GM20431 (cell line): ENCODE measurements at regions not wholly inside any gene's neighbourhood (a gene's known extent, or its start where the extent isn't known, plus 50 kb on each side); places are given as distances from the start of the nearest gene placed in this dataset.
"Not testable (repeated sequence)": the region's sequence is repeated elsewhere in the genome, so short reads cannot be mapped to it uniquely, and the experiment has no call there.

Experiments used
- in situ Hi-C: fragments of 300-500 bp; cut with MseI, MboI; formaldehyde crosslinking; loops from one replicate; pipeline ENCODE4 v1.15.0; 2020; ENCODE audit warnings: low sequenced_read_pairs; ENCODE audit not compliant: unreplicated experiment

DNA sequence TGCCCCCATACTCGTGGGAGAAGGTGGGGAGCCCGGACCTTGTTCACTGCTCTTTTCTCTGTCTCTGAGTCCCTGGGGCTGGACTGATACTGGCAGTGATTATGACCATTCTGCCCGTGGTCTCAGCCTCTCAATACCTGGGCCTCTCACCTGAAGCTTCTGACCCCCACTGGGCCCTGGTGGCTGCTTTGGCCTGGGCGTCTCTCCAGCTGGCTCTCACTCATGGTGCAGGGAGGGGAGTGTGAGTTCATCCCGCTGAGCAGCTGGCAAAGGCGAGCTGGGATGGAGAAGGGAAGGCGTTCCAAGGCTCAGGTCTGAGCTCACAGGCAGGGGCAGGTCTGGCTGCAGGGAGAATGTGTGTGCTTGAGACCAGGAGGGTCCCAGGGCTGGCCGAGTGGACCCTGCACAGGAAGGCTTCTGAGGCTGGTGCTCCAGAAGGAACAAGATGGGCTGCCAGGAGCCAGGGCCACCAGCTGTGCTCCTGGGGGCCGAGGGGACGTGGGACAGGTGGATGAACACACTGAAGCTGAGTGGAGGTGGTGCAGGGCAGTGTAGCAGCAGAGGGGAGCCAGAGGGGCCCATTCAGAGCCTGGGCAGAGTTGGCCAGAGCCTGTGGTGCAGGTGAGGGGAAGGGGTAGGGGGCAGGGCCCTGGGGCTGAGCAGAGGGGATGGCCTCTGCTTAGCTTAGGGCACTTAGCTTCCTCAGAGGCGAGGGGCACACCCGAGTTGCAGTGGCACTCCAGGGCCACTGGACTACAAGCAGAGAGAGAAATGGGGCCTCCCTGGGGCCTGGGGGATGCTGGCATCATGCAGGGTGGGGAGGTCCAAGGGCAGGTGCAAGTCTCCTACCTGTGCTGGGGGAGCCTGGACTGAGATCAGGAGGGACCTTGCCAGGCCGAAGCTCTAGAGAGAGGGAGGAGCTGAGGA, 122.5 kb downstream of the TMEM121 start:
- in situ Hi-C loops = not testable (repeated sequence)

DNA sequence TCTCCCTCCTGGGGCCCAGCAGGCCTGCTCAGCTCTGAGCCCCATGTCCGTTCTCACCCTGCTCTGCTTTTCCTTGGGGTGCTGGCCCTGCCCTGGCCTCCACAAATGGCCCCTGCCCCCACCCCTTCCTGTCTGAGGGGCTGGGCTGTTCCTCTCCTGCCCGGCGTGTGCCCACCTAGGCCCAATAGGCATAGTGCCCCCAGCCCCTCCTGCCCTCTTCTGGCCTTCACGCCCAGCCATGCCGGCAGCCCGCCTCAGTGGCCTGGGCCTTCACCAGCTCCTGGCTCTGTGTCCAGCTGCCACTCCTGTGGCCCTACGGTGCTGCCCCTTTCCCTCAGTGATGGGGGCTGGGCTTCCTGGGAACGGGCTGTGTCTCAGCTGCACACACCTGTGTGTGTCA, 125.9 kb downstream of the TMEM121 start:
- in situ Hi-C loops = loop anchor here (25.0 kb wide), 1 partner anchor 115 kb away; the partner anchor contains the start of gene TMEM121

DNA sequence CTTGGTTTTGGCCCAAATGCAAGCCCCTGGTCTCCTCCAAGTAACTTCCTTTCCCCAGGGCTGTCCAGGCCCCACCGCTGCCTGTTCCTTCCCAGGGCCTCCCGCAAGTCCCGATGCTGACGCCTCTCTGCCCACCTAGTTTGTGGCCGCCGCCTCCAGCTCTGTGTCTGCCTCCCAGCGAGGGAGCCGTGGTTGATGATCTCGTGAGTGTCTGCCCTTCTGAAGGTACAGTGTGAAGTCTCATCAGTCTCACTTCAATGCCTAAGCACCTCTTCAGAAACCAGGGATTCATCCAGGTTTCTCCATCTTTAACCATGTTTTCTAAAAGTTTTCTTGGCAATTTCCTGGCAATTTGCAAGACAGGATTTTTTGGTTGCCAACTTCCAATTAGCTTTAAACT, 127.5 kb downstream of the TMEM121 start:
- in situ Hi-C loops = loop anchor here (25.0 kb wide), 1 partner anchor 117 kb away; the partner anchor contains the start of gene TMEM121

DNA sequence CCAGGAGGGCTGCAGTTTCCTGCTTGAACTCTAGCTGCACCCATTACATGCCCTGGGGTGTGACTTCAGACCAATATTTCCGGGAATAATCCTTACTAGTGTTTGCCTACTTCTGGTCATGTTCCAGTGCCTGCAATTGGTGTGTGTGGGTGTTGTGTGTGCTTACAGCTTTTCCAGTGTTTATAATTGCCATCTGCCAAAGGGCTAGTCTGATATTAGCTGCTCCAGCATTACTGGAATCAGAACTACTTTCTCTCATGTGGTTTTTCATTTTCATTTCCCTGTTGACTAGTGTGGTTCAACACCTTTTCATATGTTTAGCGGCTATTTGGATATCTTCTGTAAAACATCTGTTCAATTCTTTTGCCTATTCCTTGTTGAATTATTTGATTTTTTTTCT, 132.9 kb downstream of the TMEM121 start:
- in situ Hi-C loops = loop anchor here (25.0 kb wide), 1 partner anchor 122 kb away; the partner anchor contains the start of gene TMEM121

DNA sequence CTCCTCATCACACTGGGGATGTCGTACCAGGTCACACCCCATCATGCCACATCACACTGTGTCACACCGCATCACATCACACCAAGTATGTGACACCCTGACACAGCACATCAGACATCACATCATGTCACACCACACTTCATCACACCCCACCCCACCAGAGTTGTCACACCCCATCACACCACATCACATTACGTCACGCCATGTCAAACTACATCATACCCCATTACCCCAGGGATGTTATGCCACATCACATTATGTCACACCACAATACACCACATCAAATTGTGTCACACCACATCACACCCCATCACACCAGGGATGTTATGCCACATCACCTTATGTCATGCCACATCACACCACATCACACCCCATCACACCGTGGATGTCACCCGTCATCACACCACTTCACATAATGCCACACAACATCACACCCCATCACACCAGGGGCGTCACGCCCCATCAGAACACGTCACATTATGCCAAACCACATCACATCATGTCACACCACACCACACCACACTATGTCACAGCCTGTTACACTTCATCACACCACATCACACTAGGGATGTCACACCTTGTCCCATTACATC, 133.6 kb downstream of the TMEM121 start:
- in situ Hi-C loops = loop anchor here (25.0 kb wide), 1 partner anchor 123 kb away; the partner anchor contains the start of gene TMEM121

DNA sequence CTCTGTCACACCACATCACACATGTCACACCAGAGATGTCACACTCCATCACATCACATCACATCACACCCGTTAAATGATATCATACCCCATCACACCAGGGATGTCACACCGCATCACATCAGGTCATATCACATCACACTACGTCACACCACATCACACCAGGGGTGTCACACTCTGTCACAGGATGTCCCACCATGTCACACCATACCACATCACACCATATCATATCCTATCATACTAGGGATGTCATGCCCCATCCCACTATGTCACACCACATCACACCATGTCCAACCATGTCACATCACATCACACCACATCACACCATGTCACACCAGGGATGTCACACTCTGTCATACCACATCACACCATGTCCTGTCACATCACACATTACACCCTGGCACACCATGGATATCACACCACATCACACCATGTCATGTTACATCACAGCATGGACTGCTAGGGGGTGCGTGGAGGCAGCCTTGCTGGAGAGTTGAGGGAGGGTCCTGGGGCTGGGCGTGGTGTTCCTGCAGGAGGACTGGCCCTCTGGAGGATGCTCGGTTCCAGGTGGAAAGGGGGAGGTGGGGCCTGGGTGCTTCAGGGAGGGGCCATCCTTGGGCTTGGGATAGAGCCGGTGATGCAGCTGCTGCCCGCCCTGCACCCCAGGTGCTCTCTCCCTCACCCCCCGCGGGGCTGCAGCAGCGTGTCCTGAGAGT, 134.6 kb downstream of the TMEM121 start:
- in situ Hi-C loops = loop anchor here (25.0 kb wide), 1 partner anchor 124 kb away; the partner anchor contains the start of gene TMEM121

DNA sequence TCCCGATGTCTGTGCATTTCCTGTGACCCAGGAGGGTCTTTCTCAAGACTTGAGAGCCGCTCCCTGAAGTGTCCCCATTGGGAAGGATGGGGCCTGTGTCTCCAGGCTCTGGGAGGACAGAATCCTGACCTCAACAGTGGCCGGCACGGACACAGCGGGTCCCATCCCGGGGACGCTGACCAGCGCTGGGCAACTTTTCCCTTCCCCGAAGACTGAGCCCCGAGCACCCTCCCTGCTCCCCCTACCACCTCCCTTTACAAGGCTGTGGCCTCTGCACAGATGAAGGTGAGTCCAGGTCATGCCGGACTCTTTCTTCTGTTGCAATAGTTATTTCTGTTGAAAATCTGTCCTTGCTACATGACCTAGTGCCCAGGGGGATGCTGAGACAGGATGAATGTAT, 135.7 kb downstream of the TMEM121 start:
- in situ Hi-C loops = loop anchor here (25.0 kb wide), 1 partner anchor 125 kb away; the partner anchor contains the start of gene TMEM121

DNA sequence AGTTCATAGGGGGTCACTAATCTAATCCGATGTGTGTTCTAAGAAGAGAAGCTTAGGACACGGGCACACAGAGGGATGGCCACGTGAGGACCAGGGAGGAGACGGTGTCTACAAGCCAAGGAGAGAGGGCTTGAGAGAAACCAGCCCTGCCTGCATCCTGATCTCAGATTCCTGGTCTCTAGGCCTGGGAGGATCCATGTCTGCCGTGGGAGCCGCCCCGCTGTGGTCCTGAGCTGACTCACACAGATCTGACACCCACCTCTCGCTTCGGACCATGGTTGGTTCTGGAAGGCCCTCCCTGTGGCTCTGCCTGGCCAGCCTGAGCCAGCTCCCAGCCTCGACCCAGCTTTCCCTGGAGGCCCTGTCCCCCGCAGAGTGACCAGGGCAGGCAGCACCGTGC, 136.2 kb downstream of the TMEM121 start:
- in situ Hi-C loops = loop anchor here (25.0 kb wide), 1 partner anchor 125 kb away; the partner anchor contains the start of gene TMEM121

DNA sequence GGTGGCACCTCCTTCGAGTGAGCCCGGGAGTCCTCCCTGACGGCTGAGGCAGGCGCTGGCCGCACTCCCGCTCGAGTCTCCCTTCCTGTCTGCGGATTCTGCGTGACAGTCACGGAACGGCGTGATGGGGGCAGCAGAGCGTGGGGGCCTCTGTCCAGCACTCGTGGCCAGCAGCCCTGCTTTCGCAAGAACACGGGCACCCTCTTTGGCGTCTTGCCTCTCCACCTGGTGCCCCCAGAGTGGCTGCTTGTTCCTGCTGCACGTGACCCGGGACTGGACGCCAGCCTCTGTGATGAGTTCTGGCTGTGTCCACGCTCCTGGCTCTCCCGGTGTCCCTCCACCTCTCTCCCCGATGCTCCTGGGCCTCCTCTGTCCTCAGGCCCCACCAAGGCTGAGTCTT, 136.9 kb downstream of the TMEM121 start:
- in situ Hi-C loops = loop anchor here (25.0 kb wide), 1 partner anchor 126 kb away; the partner anchor contains the start of gene TMEM121

DNA sequence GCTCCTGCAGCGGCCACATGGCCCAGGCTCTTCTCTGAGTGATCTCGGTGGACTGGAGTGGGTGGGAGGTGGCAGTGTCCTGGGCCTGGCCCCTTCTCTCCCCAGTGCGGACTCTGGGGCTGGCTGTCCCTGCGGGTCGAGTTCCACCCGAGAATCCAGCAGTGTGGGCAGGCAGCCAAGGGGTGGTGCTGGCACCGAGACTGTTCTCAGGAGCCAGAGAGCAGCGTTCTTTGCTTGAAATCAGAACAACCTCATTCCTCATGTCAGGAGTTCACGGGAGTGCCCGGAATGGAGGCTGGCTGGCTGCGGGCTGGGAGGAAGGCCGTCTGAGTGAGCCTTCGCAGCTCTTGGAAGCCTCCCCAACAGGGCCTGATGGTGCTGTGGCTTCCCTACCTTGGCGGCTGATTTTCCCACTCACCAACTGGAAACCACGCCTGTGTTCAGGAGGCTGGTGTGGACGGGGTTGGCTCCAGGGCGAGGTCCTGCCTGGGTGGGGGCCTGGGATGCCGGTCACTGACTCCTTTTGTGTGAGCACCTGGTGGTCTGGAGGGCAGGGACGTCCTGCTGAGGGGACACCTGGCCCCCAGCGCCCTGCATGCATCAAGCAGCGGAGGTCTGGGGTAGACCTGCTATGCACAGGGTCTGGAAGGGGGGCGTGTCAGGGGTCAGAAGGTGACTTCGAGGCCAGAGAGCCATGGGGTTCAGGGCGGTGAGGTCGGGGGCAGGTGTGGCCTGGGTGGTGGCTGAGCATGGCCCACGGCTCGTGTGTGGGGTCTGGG, 137.6 kb downstream of the TMEM121 start:
- in situ Hi-C loops = loop anchor here (25.0 kb wide), 1 partner anchor 127 kb away; the partner anchor contains the start of gene TMEM121

DNA sequence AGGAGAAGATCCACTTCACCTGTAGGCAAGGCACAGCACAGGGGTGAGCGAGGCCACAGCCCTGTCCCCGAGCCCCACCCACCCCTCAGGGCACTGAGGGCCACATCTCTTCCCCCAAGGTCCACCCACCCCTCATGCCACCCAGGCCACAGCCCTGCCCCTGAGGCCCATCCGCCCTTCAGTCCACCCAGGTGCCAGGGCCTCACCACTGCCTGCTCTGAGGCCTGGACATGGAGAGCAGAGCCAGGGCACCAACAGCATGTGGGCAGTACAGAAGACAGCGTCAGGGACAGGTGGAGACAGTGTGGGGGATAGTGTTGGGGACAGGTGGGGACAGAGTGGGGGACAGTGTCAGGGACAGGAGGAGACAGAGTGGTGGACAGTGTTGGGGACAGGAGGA, 138.3 kb downstream of the TMEM121 start:
- in situ Hi-C loops = loop anchor here (25.0 kb wide), 1 partner anchor 127 kb away; the partner anchor contains the start of gene TMEM121

DNA sequence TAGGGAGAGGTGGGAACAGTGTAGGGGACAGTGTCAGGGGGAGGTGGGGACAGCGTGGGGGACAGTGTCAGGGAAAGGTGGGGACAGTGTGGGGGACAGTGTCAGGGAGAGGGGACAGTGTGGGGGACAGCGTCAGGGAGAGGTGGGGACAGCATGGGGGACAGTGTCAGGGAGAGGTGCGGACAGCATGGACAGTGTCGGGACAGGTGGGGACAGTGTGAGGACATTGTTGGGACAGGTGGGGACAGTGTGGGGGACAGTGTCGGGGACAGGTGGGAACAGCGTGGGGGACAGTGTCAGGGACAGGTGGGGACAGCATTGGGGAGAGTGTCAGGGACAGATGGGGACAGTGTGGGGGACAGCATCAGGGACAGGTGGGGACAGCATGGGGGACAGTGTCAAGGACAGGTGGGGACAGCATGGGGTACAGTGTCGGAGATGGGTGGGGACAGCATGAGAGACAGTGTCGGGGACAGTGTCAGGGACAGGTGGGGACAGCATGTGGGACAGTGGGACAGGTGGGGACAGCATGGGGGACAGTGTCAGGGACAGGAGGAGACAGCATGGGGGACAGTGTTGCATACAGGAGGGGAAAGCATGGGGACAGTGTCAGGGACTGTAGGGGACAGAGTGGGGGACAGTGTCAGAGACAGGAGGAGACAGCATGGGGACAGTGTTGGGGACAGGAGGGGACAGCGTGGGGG, 139.0 kb downstream of the TMEM121 start:
- in situ Hi-C loops = loop anchor here (25.0 kb wide), 1 partner anchor 128 kb away; the partner anchor contains the start of gene TMEM121

DNA sequence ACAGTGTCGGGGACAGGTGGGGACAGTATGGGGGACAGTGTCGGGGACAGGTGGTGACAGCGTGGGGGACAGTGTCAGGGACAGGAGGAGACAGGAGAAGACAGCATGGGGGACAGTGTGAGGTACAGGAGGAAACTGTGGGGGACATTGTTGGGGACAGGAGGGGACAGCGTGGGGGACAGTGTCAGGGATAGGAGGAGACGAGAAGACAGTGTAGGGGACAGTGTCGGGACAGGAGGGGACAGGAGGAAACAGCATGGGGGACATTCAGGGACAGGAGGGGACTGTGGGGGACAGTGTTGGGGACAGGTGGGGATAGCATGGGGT, 139.5 kb downstream of the TMEM121 start:
- in situ Hi-C loops = loop anchor here (25.0 kb wide), 1 partner anchor 129 kb away; the partner anchor contains the start of gene TMEM121

DNA sequence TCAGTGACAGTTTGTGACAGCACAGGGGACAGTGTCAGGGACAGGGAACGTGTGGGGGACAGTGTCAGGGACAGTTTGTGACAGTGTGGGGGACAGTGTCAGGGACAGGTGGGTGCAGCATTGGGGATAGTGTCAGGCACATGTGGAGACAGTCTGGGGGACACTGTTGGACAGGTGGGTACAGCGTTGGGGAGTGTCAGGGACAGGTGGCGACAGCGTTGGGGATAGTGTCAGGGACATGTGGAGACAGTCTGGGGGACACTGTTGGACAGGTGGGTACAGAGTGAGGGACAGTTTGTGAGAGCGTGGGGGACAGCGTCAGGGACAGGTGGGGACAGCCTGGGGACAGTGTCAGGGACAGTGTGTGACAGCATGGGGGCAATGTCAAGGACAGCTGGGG, 140.0 kb downstream of the TMEM121 start:
- in situ Hi-C loops = loop anchor here (25.0 kb wide), 1 partner anchor 129 kb away; the partner anchor contains the start of gene TMEM121

DNA sequence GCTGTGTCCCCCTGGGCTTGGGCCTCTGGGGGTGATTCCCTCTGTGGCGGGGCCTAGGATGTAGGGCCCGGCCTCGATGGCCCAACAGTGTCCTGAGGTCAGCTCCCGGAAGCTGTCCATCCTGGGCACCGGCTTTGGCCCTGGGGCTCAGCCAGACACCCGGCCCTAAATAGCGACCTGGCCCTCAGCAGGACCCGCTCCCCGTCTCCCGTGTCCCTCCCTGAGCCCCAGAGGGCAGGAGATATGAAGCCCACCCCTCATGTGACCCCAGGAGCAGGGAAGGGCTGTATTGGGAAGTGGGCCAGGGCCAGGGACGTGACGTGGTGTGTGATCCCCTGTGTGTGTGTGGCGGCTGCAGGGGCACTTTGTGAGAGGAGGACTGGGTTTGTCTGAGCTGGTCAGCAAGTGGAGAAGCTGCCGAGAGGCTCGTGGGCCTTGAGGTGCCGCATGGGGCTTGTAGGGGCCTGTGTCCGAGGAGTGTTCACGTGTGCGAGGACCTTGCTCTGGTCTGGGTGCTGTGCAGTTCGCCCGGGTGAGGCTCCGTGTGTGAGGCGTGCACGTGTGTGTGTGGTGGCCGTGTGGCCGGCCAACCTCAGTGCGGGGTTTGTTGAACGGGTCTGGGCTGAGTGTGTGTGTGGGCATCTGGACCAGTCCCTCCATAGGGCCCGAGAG, 140.7 kb downstream of the TMEM121 start:
- in situ Hi-C loops = loop anchor here (25.0 kb wide), 1 partner anchor 130 kb away; the partner anchor contains the start of gene TMEM121

DNA sequence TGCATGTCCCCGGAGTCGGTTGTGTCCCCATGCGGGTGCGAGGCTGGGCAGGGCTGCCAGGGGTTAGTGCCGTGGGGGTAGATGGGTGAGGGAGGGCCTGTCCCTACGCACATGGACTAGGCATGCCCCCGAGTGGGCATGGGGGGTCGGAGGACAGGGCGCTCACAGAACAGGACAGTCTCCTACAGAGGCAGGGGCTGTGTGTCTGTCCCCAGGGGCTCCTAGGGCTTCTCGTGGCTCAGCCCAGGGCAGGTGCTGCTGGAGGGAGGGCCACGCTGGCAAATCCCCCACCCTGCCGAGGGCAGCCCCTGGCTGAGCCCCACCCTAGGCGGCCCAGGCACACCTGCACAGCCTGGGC, 141.3 kb downstream of the TMEM121 start:
- in situ Hi-C loops = loop anchor here (25.0 kb wide), 1 partner anchor 130 kb away; the partner anchor contains the start of gene TMEM121

DNA sequence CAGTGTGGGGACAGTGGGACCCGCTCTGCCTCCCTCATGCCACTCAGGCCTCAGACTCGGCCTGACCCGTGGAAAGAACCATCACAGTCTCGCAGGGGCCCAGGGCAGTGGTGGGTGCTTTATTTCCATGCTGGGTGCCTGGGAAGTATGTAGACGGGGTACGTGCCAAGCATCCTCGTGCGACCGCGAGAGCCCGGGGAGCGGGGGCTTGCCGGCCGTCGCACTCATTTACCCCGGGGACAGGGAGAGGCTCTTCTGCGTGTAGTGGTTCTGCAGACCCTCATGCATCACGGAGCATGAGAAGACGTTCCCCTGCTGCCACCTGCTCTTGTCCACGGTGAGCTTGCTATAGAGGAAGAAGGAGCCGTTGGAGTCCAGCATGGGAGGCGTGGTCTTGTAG, 141.6 kb downstream of the TMEM121 start:
- in situ Hi-C loops = loop anchor here (25.0 kb wide), 1 partner anchor 131 kb away; the partner anchor contains the start of gene TMEM121
